HG02938 (cell line): ENCODE measurements at regions not wholly inside any gene's neighbourhood (a gene's known extent, or its start where the extent isn't known, plus 50 kb on each side); places are given as distances from the start of the nearest gene placed in this dataset.

ENCODE experiments used
- ATAC-seq: cut with Tn5 transposase; IDR thresholded peaks from one replicate; pipeline ENCODE4 v1.9.1; 2021; ENCODE audit warnings: mild to moderate bottlenecking, moderate library complexity; ENCODE audit not compliant: unreplicated experiment

GRCh38 chr11:110000031-110000502 lies 93.1 kb upstream of the ZC3H12C start:
- peak; percentile 99 for ATAC-seq

- ATAC-seq: no peak
Measured at GRCh38 chr11:110000850-110001249, 92.3 kb upstream of the ZC3H12C start.

DNA sequence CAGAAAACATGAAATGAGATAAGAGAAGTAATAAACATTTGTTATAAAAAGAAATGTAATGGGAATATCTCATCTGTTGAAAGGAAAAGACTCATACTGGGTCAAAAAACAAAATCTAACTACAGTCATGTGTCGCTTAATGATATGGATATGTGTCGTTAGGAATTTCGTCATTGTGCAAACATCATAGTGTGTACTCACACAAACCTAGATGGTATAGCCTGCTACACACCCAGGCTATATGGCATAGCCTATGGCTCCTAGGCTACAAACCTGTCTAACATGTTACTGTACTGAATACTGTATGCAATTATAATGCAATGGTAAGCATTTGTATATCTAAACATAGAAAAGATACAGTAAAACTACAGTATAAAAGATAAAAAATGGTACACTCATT lies 89.8 kb upstream of the ZC3H12C start:
- no peak for ATAC-seq

DNA sequence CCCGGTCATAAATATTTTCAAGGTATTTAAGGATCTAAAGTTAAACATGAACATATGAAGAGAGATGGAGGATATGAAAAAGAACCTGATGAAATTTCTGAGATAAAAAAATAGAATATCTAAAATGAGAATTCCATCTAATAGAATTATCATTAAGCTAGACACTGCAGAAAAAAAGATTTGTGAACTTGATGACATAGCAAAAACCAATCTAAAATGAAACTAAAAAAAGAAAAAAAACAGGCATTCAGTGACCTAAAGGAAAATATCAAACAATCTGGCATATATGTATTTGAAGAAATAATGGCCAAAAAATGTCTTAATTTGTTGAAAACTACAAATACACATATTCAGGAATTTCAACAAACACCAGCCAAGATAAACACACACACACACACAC lies 81.6 kb upstream of the ZC3H12C start:
- ATAC-seq: no peak

GRCh38 chr11:110015695-110016094 lies 77.5 kb upstream of the ZC3H12C start:
- ATAC-seq: no peak

- no peak for ATAC-seq
Measured at GRCh38 chr11:110019675-110020074, 73.5 kb upstream of the ZC3H12C start.

DNA sequence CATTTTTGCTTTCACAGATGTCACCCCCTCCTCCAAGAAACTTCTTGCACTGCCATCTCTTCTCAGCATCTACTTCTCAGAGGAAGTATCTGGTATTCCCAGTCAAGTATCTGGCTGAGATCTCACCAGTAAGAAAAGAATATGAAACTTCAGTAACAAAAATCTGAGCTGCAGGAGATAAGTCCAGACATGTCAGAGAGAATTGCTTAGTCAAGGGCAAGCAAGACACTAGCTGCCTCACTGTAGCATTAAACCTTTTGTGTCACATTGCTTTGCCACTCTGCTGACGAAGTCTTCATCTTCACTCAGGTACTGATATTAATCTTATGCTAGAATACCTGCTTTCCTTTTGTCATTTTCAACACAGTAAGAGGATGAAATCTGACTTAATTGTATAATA lies 70.6 kb upstream of the ZC3H12C start:
- no peak for ATAC-seq

GRCh38 chr11:110023711-110024110 lies 69.5 kb upstream of the ZC3H12C start:
- no peak for ATAC-seq

- peak; percentile 96 for ATAC-seq
Measured at GRCh38 chr11:110026858-110027626, 66.2 kb upstream of the ZC3H12C start.

GRCh38 chr11:110027627-110028371 lies 65.4 kb upstream of the ZC3H12C start:
- ATAC-seq: no peak

- ATAC-seq: no peak
Measured at GRCh38 chr11:110028921-110029320, 64.3 kb upstream of the ZC3H12C start.

DNA sequence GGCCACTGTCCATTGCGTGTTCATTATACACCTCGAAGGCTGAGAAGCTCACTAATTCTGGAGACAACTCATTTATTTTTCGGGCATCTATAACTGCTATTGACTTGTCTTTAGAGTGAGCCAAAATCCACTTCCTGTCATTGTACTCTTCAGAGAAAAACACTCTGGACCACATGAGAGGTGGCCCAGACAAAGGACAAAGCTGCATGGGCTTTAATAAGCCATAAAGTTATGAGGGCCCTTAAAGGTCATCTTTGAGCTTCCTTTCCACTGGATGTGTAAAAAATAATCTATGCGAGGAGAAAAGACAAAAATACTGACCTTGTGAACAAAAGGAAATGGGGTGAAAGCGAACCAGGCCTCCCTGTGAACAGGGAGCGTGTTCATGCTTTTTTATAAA lies 63.5 kb upstream of the ZC3H12C start:
- ATAC-seq: no peak

DNA sequence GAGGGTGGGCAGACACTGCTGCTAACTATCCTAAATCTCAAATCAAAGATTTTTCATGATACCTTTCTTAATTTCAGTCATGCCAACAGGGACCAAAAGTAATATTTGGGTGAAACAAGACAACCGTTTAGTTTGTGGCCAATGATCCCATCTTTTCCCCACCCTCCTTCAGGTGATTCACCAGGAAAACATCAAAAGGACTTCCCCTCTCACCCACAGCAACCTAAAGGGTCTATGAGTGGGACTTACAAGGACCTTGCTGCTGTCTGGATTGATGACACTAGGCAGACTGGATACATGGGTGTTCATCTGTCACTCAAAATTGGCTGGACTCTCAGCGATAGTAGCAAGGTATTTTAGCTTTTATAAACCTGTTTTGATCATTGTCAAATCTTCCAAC lies 62.0 kb upstream of the ZC3H12C start:
- ATAC-seq: no peak

DNA sequence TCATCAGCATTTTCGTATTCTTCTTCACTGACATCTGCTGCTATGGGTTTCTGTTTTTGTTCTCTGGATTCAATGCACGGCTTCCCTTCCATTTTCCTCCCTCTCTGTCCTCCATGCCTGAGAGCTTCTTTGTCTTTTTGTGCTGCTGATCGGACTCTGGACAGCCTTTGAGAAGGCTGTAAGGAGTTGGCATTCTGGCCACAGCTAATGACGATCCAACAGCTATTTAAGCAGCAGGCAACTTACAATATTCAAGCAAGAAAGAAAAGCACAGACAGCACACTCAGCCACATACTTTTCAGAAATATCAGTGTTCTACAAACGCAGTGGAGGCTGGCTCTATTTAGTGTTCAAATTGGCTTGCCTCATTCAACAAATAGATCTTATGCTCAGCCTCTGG lies 60.9 kb upstream of the ZC3H12C start:
- ATAC-seq: no peak

GRCh38 chr11:110032957-110033570 lies 60.1 kb upstream of the ZC3H12C start:
- no peak for ATAC-seq

GRCh38 chr11:110034806-110035205 lies 58.4 kb upstream of the ZC3H12C start:
- no peak for ATAC-seq

GRCh38 chr11:110035357-110035756 lies 57.8 kb upstream of the ZC3H12C start:
- ATAC-seq: no peak

DNA sequence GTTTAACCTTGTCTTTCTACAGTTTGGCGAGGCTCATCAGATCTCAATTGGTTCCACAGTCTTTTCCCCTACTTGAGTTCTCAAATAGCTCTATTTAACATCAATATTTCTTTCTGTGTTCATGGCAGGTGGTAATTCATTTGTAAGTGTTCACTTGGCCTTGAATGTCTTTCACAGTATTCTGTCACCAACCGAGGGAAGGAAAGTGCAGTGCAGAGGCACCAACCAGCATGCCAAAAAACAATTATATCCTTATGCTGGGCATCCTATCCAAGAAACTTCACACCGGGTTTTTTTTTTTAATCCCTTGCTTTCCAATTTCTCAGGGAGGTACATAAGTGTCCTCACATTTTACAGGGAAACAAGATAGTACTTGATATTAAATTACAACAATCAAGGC lies 55.0 kb upstream of the ZC3H12C start:
- no peak for ATAC-seq
